HCT116 (cell line): ENCODE measurements at regions not wholly inside any gene's neighbourhood (a gene's known extent, or its start where the extent isn't known, plus 50 kb on each side); places are given as distances from the start of the nearest gene placed in this dataset.

ENCODE experiments used
- ATAC-seq: fragments of 200-7000 bp; cut with Tn5 transposase; 2 replicates; pipeline ENCODE4 v1.9.1; 2020; ENCODE audit warnings: mild to moderate bottlenecking, moderate library complexity
- BruUV-seq: library from RNA; stranded (reverse); fragments of 400-500 nt; replicated peaks from 2 replicates; lab custom pipeline; 2021; lab: Mats Ljungman, UMichigan
- CTCF ChIA-PET: fragments of 300-600 bp; sonication (Branson Sonifier 250); formaldehyde crosslinking; loops from one replicate; lab custom pipeline; 2021; ENCODE audit warnings: antibody characterized with exemption; lab: Charles Lee
- POLR2A ChIA-PET: fragments of 300-600, 350-600 bp; sonication (Branson Sonifier 250); formaldehyde crosslinking; loops from one replicate; lab custom pipeline; 2021; ENCODE audit warnings: antibody characterized with exemption; lab: Charles Lee
- RAD21 ChIA-PET, 2 experiments: fragments of 300-600 bp; sonication (Branson Sonifier 250); formaldehyde crosslinking; loops; one replicate each; lab custom pipeline; 2023; ENCODE audit warnings: low total read pairs in 2 of 2; ENCODE audit not compliant: uncharacterized antibody in 2 of 2, unreplicated experiment in 2 of 2, low non-redundant PET in 1 of 2; lab: Charles Lee
- DNase-seq: peaks from one replicate; pipeline ENCODE4 v3.0.0-alpha.2; 2010; ENCODE audit warnings: low read depth, low spot score
- H2AFZ ChIP-seq: fragments of 200-600 bp; shearing (Covaris generic), sonication (generic); 2 replicates; pipeline ENCODE4 v1.6.1; 2017; ENCODE audit warnings: low read depth, mixed run types, mixed read lengths, antibody characterized with exemption, low read length; ENCODE audit not compliant: poor library complexity, severe bottlenecking
- H3K27ac ChIP-seq: 2 replicates; pipeline ENCODE4 v1.5.1; 2012; ENCODE audit warnings: low read depth, low read length
- H3K27me3 ChIP-seq: fragments of 200-600 bp; sonication (generic); 2 replicates; pipeline ENCODE4 v1.6.1; 2016; ENCODE audit warnings: mixed run types, low read length, mixed read lengths; ENCODE audit not compliant: insufficient read depth
- H3K36me3 ChIP-seq, 2 experiments: fragments of 200-500 bp in 1 of 2; fragments of 200-600 bp in 1 of 2; sonication (Bioruptor generic) in 1 of 2; sonication (generic) in 1 of 2; 2 replicates each; pipeline versions ENCODE4 v1.5.1 to v1.6.1; 2014 to 2016; ENCODE audit warnings: low read length in 2 of 2, inconsistent platforms in 1 of 2, mixed read lengths in 1 of 2, mixed run types in 1 of 2; ENCODE audit not compliant: insufficient read depth in 2 of 2, control insufficient read depth in 1 of 2
- H3K4me1 ChIP-seq, 2 experiments: fragments of 200-600 bp in 1 of 2; sonication (generic) in 1 of 2; 2 replicates each; pipeline versions ENCODE4 v1.5.1 to v1.6.1; 2012 to 2017; ENCODE audit warnings: low read length in 2 of 2, inconsistent platforms in 1 of 2, mild to moderate bottlenecking in 1 of 2, mixed read lengths in 1 of 2, mixed run types in 1 of 2, moderate library complexity in 1 of 2; ENCODE audit not compliant: insufficient read depth in 2 of 2, control insufficient read depth in 1 of 2
- H3K4me2 ChIP-seq: fragments of 200-600 bp; sonication (generic); 2 replicates; pipeline ENCODE4 v1.6.1; 2017; ENCODE audit warnings: mixed run types, low read length, mixed read lengths
- H3K4me3 ChIP-seq, 2 experiments: fragments of 200-600 bp in 1 of 2; sonication (generic) in 1 of 2; replicated peaks in 1 of 2; 2 replicates each; pipeline ENCODE4 v1.5.1; 2011 to 2016; ENCODE audit warnings: low read length in 2 of 2, control low read depth in 1 of 2, low read depth in 1 of 2, mild to moderate bottlenecking in 1 of 2, mixed read lengths in 1 of 2, mixed run types in 1 of 2
- H3K79me2 ChIP-seq: fragments of 200-600 bp; sonication (generic); 2 replicates; pipeline ENCODE4 v1.6.1; 2017; ENCODE audit warnings: mild to moderate bottlenecking, mixed run types, low read length, moderate library complexity, mixed read lengths; ENCODE audit not compliant: insufficient read depth
- H3K9ac ChIP-seq: fragments of 200-600 bp; sonication (generic); 2 replicates; pipeline ENCODE4 v1.6.1; 2016; ENCODE audit warnings: low read length, mixed read lengths
- H3K9me2 ChIP-seq: fragments of 200-600 bp; sonication (generic), shearing (Covaris generic); 2 replicates; pipeline ENCODE4 v1.6.1; 2017; ENCODE audit warnings: mixed run types, mild to moderate bottlenecking, moderate library complexity; ENCODE audit not compliant: insufficient read depth
- H3K9me3 ChIP-seq, 2 experiments: fragments of 200-500 bp in 1 of 2; fragments of 200-600 bp in 1 of 2; sonication (Bioruptor generic) in 1 of 2; sonication (generic) in 1 of 2; 2 replicates each; pipeline ENCODE4 v1.6.1; 2014 to 2017; ENCODE audit warnings: low read length in 2 of 2, mixed read lengths in 2 of 2, inconsistent platforms in 1 of 2, low read depth in 1 of 2, mild to moderate bottlenecking in 1 of 2, mixed run types in 1 of 2, moderate library complexity in 1 of 2; ENCODE audit not compliant: control insufficient read depth in 1 of 2, insufficient read depth in 1 of 2
- H4K20me1 ChIP-seq: fragments of 200-600 bp; sonication (generic), shearing (Covaris generic); 2 replicates; pipeline ENCODE4 v1.6.1; 2017; ENCODE audit warnings: mixed run types, mild to moderate bottlenecking, moderate library complexity; ENCODE audit not compliant: insufficient read depth
- CBX3 ChIP-seq: IDR thresholded peaks from 2 replicates; pipeline ENCODE4 v1.6.1; 2012; ENCODE audit warnings: low read depth
- CTCF ChIP-seq, 3 experiments: fragments of 200-600 bp in 1 of 3; sonication (generic) in 1 of 3; IDR thresholded peaks in 2 of 3; conservative IDR thresholded peaks in 1 of 3; 2 replicates each; pipeline ENCODE4 v1.5.1; 2012 to 2017; ENCODE audit warnings: low read depth in 2 of 3, low read length in 2 of 3, antibody characterized with exemption in 1 of 3, borderline replicate concordance in 1 of 3, control low read depth in 1 of 3, mild to moderate bottlenecking in 1 of 3, mixed read lengths in 1 of 3, mixed run types in 1 of 3, moderate library complexity in 1 of 3; ENCODE audit not compliant: insufficient read depth in 1 of 3
- EGR1 ChIP-seq: IDR thresholded peaks from 2 replicates; pipeline ENCODE4 v1.6.1; 2012; ENCODE audit warnings: low read depth
- ELF1 ChIP-seq: IDR thresholded peaks from 2 replicates; pipeline ENCODE4 v1.6.1; 2012; ENCODE audit warnings: low read depth, borderline replicate concordance
- EZH2 ChIP-seq: fragments of 200-600 bp; sonication (generic); IDR thresholded peaks from 2 replicates; pipeline ENCODE4 v1.6.1; 2017; ENCODE audit warnings: antibody characterized with exemption, mixed run types
- EZH2phosphoT487 ChIP-seq: fragments of 200-600 bp; IDR thresholded peaks from 2 replicates; pipeline ENCODE4 v1.6.1; 2018; ENCODE audit warnings: antibody characterized with exemption, borderline replicate concordance
- FOSL1 ChIP-seq: IDR thresholded peaks from 2 replicates; pipeline ENCODE4 v1.6.1; 2012; ENCODE audit warnings: low read depth
- POLR2AphosphoS5 ChIP-seq: IDR thresholded peaks from 2 replicates; pipeline ENCODE4 v1.6.1; 2011; ENCODE audit warnings: mild to moderate bottlenecking, low read depth, low read length, moderate library complexity
- SP1 ChIP-seq: IDR thresholded peaks from 2 replicates; pipeline ENCODE4 v1.6.1; 2012; ENCODE audit warnings: low read depth
- YY1 ChIP-seq: IDR thresholded peaks from 2 replicates; pipeline ENCODE4 v1.6.1; 2011; ENCODE audit warnings: low read length, low read depth, moderate library complexity, mild to moderate bottlenecking; ENCODE audit not compliant: insufficient replicate concordance; ENCODE audit errors: extremely low read depth
- ZNF274 ChIP-seq: fragments of 200-500 bp; sonication (Bioruptor generic); IDR thresholded peaks from 2 replicates; pipeline ENCODE4 v1.6.1; 2014; ENCODE audit warnings: mild to moderate bottlenecking, low read depth, low read length, inconsistent platforms
- intact Hi-C: fragments of 100-400 bp; cut with micrococcal nuclease; formaldehyde crosslinking; loops from 2 replicates; pipeline ENCODE4 v1.10.0; 2022
- TF ChIP-seq, protein P1 (sequence below): IDR thresholded peaks from 2 replicates; pipeline ENCODE4 v1.6.1; 2012

DNA sequence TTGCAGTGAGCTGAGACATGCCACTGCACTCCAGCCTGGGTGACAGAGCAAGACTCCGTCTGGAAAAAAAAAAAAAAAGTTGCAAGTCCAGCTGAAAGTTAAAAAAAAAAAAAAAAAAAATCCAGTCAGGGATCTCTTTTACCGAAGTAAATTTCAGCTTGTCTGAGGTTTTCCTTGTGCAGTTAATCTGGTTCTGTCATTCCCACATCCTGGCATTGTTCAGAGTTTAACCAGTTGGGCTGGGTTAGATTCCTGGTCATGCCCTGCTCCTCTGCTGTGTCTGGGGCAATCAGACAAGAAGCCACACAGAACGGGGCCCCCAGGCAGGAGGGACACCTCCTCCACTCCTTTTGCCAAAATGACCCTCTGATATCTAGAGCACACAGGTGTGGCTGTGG, 84.1 kb upstream of the KLHL25 start:
- H3K4me3 ChIP-seq = no peak overlapping the region
- no peaks in the 10 kb centered on the region for H3K9me2 ChIP-seq
- no peaks in the 10 kb centered on the region for H3K36me3 ChIP-seq
- peaks cover 0 to 9% of the 10 kb centered on the region in 2 experiments; a peak in 2 of 4 replicates for H3K4me1 ChIP-seq
- ChIA-PET RAD21 (interaction anchor here in 1 of 2 experiments (0.6 kb wide), 1 partner anchor 10 kb away, joined by 3 read pairs; no protein-coding TSS in a partner anchor), POLR2A (no interaction called here), CTCF (interaction anchor here (0.7 kb wide), 1 partner anchor 20 kb away, joined by 3 read pairs; no protein-coding TSS in a partner anchor)
- H3K9me3 ChIP-seq = no peaks in the 10 kb centered on the region
- no TSS peak for BruUV-seq
- intact Hi-C loops = no loop called here
- TF ChIP-seq ELF1 (no peak), EZH2phosphoT487 (no peak), ZNF274 (no peak), EGR1 (no peak), FOSL1 (no peak), YY1 (no peak)
- TF ChIP-seq, protein P1, sequence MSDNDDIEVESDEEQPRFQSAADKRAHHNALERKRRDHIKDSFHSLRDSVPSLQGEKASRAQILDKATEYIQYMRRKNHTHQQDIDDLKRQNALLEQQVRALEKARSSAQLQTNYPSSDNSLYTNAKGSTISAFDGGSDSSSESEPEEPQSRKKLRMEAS = no peak
- no peak overlapping the region for H3K9ac ChIP-seq
- H3K79me2 ChIP-seq = no peaks in the 10 kb centered on the region
- no peak overlapping the region for H2AFZ ChIP-seq
- no peak for ATAC-seq
- no peak overlapping the region for H3K27ac ChIP-seq
- no peak for DNase-seq
- peak overlapping the region; percentile 28; the same call in 1 of the 2 replicates for H3K4me2 ChIP-seq
- H4K20me1 ChIP-seq = no peaks in the 10 kb centered on the region
- H3K27me3 ChIP-seq = peaks cover 18% of the 10 kb centered on the region

DNA sequence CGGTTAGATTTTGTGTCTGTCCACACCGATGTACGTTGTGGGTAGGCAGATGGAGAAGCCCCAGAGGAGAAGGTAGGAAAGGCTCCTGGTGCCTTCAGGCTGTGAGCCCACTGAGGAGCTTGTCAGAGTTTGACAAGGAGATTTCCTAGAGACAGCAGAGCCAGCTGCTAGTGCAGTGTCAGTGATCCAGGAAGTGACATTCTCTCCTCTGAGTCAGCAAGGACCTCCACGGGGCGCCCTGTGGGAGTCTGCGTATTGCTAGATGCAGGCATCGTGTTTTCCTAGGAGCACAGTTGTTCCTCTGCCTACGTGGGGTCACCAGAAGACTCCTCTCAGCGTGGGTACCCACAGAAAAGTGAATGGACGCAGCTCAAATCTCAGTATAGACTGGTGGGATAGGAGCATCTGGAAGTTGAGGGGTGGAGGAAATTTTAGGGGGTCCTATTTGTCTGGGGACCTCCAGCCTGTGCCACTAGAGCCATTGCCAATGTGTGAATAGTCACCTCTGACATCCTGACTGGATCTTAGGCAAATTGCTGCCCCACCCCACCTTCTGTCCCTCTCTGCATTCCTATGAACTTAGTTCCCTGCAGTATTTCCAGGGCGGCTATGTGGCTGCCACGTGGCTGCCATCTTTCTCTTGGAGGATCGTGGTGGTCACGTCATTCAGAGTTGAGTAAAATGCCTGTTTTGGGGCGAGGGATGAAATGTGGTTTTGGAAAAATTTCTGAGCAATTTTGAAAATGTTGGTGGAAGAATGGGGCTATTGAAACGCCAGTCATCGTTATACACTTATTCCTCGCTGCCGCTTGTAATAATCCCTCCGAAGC, 84.8 kb upstream of the KLHL25 start:
- BruUV-seq = no TSS peak
- no peak for ATAC-seq
- H3K27ac ChIP-seq = no peak overlapping the region
- RAD21 ChIA-PET = interaction anchor here in 1 of 2 experiments (0.6 kb wide), 1 partner anchor 10 kb away, joined by 3 read pairs; no protein-coding TSS in a partner anchor
- intact Hi-C loops = no loop called here
- DNase-seq = no peak
- no peaks in the 10 kb centered on the region for H3K9me2 ChIP-seq
- H4K20me1 ChIP-seq = no peaks in the 10 kb centered on the region
- no peak for TF ChIP-seq POLR2AphosphoS5
- no peak for TF ChIP-seq EZH2
- no peak for TF ChIP-seq EGR1
- TF ChIP-seq ZNF274 = no peak
- no peak for TF ChIP-seq CBX3
- TF ChIP-seq CTCF (IDR thresholded peaks at IDR 0.05 in 2 of 3, conservative IDR thresholded peaks at IDR 0.05 in 1 of 3; ENCODE audit: borderline replicate concordance in 1 of 3, insufficient read depth in 1 of 3, low read depth in 2 of 3, low read length in 2 of 3) = no peak
- TF ChIP-seq SP1 = no peak
- POLR2A ChIA-PET = no interaction called here
- H3K4me2 ChIP-seq = peak overlapping the region; percentile 28
- H3K9me3 ChIP-seq = no peaks in the 10 kb centered on the region
- CTCF ChIA-PET = interaction anchor here (0.7 kb wide), 1 partner anchor 21 kb away, joined by 3 read pairs; no protein-coding TSS in a partner anchor
- H3K27me3 ChIP-seq = peaks cover 19% of the 10 kb centered on the region
- no peak overlapping the region for H3K9ac ChIP-seq
- H2AFZ ChIP-seq = peak overlapping the region; percentile 16
- H3K36me3 ChIP-seq = no peaks in the 10 kb centered on the region
- H3K4me3 ChIP-seq = no peak overlapping the region
- H3K79me2 ChIP-seq = no peaks in the 10 kb centered on the region
- H3K4me1 ChIP-seq = peaks cover 0 to 9% of the 10 kb centered on the region in 2 experiments; a peak in 2 of 4 replicates
